GM11168 (cell line): ENCODE measurements at regions not wholly inside any gene's neighbourhood (a gene's known extent, or its start where the extent isn't known, plus 50 kb on each side); places are given as distances from the start of the nearest gene placed in this dataset.

Experiments used
- in situ Hi-C: fragments of 300-500 bp; cut with MboI; formaldehyde crosslinking; loops from one replicate; pipeline ENCODE4 v1.12.0; 2022; ENCODE audit warnings: low sequenced_read_pairs; ENCODE audit not compliant: unreplicated experiment

DNA sequence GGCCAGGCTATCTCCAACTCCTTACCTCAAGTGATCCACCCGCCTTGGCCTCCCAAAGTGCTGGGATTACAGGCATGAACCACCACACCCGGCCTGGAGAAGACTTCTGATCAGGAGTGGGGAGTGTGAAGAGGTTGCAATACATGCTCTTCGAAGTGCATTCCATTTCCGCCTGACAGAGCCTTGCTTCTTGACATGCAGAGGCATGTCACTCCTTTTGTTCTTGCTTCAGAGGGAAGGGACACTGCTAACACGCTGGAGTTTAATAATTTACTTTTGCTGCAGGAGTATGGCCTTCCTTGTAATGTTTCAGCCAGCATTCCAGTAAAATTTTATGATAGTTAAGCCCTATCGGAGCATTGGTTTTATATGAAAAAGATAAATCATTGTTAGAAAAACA lies 74.9 kb downstream of the SLC25A47 start:
- in situ Hi-C loops: no loop called here

DNA sequence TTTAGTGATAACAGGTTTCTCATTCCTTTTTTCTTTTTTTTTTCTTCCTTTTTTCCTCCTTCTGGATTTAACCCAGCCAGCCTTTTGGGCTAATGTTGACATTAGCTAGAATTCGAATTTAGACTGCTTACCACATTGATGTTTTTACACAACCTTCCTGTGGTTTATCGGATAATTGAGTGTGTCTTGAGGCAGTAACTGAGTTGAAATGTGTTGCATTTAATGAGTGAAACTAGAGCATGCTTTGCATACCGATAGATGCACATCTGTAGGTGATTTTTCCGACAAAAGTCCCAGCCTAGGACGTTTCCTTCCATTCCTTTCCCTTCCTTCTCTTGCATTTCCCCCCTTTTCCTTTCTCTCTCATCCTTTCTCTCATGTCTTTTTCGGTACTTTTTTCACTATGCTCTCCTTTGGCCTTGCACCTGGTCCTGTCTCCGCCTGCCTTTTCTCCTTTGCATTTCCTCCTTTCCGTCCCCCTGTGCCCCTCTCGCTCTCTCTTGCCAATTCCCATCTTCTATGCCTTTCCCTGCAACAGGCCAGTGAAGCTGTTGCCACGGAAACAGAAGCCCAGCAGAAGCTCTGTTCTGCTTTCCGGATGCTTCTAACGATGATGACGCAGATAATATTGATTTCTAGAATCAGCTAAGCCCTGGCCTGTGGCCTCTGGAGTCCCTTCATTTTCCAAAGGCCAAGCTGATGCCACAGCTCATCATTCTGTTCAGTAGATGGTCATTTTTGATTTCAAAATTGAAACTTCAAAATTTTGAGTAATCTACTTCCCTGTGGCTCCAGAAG lies 76.1 kb downstream of the SLC25A47 start:
- in situ Hi-C loops: no loop called here

DNA sequence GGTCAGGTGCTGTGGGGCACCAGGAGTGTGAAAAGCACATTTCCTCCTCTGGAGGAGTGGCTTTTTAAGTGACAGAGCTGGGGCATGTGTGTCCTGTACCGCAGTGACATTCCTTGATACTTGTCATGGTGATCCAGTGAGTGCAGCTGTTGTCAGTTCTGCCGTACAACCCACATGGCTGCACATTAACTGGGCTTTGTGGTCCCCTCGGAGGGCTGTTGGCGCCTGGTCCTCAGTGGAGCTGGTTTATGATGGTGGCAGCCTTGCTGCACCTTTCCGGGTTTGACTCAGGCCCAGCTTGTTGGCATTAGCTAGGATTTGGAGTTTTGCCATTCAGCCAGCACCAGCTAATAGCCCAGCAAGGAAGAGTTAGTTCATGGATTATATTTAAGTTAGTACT lies 77.0 kb downstream of the SLC25A47 start:
- in situ Hi-C loops: loop anchor here (10.0 to 25.0 kb wide), 2 partner anchors 245 to 1237 kb away; no protein-coding TSS in a partner anchor

DNA sequence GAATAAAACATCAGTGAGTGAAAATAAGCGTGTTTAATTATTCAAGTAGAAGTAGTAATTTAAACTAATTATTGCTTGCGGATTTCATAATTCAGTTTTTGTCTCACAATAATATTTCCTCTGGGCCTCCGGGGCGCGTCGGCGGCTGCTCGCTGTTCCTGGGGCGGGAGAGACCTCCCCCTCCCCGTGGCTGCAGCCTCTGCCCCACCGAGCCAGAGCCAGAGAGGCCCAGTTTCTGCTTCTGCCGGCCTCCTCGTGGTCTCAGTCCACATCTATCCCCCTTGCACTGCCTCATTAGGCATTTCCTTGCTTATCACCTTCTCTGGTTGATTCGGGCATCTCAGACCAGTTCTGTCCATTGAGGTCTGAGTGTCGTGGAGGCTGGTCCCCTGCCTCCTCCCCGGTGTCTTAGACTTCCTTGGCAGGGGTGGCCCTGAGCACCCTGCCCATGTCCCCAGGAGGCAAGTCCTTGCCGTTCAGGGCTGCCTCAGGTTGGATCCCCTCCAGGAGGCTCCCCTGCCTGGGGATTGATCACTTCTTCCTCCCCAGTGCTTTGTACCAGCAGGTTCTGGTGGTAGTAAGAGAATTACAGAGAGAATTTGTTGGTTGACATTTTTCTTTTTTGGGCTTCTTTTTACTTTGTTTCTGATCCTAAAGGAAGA lies 78.0 kb downstream of the SLC25A47 start:
- in situ Hi-C loops: loop anchor here (10.0 to 25.0 kb wide), 2 partner anchors 244 to 1236 kb away; no protein-coding TSS in a partner anchor

DNA sequence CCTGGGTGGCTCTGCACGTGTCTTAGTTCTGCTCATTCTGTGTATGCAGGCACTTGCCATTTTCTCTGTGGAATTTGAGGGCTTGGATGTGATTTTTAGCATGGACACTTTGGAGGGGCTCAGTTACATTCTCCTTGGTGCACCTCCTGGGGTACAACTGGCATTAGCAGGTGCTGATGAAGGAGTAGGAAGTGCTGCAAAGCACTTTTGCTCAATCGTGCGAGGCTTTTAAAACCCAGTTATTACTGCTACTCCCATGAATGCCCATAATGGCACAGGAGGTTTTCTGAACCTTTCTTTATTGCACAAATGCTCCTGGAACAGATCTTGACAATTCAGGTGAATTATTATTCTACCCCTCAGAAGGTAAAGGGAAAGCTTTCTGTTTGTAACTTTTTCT lies 78.7 kb downstream of the SLC25A47 start:
- in situ Hi-C loops: loop anchor here (10.0 to 25.0 kb wide), 2 partner anchors 243 to 1236 kb away; no protein-coding TSS in a partner anchor

DNA sequence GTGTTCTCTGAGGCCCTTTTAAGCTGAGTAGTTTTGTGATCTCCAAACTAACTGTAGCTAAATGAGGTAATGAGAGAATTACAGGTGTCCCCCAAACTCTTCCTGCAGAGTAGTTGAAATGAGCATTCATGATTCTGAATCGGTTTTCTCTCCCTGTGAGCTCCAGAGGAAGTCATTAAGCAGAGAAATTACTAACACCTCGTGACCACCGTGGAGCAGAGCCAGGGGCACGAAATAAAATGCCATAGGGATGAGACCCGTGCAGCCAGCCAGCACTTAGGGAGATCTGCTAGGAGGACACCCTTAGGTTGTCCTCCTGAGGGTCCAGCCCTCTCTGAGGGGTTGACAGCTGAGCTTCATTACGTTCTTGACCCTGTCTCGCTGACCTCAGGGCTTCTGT lies 79.5 kb downstream of the SLC25A47 start:
- in situ Hi-C loops: loop anchor here (10.0 to 25.0 kb wide), 2 partner anchors 242 to 1235 kb away; no protein-coding TSS in a partner anchor

DNA sequence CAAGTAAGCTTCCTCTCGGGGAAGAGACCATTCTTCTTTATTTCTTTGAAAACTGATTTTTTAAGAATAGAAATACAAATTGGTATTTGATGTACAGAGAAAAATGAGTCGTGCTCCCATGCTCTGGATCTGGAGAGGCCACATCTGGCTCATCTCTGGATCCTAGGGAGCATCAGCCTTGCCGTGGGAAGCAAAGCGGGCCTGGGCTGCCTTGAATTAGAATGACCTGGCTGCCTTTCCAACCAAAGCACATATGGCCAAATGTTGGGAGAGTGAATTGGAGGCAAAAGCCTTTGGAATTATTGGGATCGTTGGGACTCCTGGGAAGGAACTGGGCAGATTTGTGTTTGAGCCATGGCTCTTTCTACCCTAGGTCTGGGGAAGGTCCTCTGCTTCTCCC lies 80.0 kb downstream of the SLC25A47 start:
- in situ Hi-C loops: loop anchor here (10.0 to 25.0 kb wide), 2 partner anchors 242 to 1234 kb away; no protein-coding TSS in a partner anchor

DNA sequence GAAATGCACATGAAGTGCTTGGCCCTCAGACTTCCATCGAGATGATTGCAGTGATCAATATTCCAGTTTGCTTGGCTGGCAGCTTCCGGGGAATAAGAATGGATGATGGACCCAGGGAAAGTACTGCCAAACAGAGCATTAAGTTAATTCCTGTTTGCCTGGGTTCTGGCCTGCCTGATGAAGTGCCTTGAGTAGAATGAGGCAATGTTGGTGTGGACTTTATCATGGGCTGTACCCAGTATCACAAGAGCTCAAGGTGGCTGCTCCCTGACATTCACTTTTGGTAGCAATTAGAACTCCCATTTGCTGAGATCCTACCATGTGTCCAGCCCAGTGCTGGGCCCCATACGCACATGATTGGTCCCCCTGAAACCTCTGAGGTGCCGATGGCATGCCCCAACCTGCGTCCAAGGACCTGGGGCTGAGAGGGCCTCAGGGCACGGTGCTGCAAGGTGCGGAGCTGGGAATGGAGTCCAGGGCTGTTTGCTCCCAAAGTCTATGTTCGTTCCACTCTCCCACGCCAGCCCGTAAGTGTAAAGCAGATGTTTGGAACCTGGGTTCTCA lies 80.7 kb downstream of the SLC25A47 start:
- in situ Hi-C loops: loop anchor here (10.0 to 25.0 kb wide), 2 partner anchors 241 to 1233 kb away; no protein-coding TSS in a partner anchor

DNA sequence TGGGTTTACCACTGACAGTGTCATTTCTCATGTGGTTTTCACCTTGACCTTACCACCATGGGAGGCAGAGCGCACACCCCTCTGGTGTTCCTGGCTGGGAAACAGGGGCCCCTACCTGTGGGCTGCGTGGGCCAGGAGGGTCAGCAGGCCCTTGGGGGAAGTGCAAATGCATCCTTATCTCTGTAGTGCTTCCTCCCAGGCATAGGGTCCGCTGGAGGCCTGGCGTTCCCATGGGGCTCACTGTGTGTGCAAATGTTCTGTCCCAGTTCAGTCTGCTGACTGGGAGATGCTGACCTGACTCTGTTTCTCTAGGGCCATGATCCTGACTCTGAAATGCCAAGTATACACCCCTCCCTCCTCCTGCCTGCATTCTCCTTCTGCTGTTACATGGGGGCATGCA lies 81.3 kb downstream of the SLC25A47 start:
- in situ Hi-C loops: loop anchor here (10.0 to 25.0 kb wide), 2 partner anchors 240 to 1233 kb away; no protein-coding TSS in a partner anchor

DNA sequence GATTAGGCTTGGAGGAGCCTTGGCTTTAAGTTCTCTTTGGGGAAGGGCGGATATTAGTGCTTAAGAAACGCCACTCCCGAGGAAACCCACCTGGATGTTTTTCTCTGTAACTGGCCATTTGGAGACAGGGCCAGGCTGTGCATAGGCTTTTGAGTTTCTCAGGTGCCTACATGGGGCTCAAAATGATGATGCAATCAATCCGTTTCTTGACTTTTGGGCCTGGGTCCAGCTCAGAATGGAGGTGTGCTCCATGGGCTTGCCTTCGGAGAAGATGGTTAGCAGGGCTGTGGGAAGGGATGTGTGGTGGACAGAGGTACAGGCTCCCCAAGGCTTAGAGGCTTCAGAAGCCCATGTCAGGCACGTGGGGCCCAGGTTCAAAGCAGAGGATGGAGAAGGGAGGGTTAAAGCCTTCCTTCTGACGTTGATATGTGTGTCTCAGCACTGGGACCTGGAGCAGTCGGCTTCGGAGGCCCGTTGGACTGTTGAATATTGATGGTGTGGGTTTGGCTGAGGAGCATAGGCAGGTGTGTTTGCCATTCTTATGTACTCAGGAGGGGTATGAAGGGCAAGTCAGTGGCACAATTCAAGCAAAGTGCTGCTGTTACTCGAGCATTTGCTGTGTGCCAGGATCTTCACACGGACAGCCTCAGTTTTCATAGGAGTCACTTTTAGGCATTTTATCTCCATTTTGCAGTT lies 82.8 kb downstream of the SLC25A47 start:
- in situ Hi-C loops: loop anchor here (10.0 to 25.0 kb wide), 2 partner anchors 239 to 1231 kb away; no protein-coding TSS in a partner anchor

DNA sequence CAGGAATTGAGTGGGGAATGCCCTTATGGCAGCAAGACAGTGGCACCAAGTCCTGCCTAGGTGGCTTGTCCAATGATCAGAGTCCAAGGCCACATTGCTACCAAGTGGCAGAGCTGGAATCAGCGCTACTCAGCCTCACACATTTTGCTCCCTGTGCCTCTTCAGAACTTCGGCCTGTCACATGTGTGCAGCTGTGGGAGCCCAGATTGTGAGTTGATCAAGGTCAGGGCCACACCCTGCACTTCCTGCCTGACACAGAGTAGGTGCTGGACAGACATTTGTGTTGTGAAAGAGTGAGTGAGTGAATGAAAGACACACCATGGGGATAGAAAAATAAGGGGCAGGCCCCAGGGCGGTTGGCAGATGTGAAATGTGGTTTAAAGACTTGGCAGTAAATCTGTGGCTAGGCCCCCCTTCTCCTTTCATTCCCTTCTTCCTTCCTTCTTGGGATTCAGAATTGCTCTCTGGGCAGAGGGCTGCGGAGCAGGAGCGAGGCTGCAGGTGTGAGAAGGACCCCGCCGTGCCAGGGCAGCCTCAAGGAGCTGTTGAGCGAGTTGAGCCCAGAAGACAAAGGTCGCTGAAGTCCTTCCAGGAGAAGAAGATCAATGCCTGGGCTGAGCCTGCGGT lies 83.5 kb downstream of the SLC25A47 start:
- in situ Hi-C loops: loop anchor here (10.0 to 25.0 kb wide), 2 partner anchors 238 to 1231 kb away; no protein-coding TSS in a partner anchor

DNA sequence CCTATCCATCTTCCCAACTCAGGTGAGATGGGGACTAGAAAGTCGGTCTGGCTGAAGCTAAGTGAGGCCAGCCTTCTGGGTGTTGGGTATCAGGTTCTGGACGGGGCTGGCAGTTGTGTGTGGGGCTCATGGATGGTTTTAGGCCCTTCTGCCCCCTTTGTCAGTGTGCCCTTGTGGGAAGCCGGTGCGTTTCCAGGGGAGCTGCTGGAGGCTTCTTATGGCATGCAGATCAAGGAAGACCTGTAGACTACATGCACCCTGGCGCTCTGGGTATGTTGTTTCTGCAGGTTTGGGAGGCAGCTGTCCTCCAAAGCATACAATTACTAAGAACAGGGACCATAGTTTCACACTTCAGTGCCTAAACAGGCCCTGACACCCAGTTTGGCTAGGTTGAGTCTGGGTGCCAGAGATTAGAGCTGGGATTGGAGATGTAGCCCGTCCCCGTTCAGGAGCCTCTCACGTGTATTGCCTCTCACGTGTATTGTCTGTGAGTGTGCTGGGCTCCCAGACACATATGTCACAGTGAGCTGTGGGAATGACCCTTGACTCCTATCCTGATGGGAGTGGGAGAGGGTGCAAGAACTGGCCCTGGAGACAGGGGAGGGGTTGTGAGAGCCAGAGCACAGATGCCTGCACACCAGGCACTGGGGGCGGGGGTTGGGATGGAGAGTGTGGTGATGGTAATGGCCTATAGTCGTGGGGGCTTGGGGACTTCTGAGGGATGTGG lies 84.4 kb downstream of the SLC25A47 start:
- in situ Hi-C loops: loop anchor here (10.0 to 25.0 kb wide), 2 partner anchors 237 to 1230 kb away; no protein-coding TSS in a partner anchor

DNA sequence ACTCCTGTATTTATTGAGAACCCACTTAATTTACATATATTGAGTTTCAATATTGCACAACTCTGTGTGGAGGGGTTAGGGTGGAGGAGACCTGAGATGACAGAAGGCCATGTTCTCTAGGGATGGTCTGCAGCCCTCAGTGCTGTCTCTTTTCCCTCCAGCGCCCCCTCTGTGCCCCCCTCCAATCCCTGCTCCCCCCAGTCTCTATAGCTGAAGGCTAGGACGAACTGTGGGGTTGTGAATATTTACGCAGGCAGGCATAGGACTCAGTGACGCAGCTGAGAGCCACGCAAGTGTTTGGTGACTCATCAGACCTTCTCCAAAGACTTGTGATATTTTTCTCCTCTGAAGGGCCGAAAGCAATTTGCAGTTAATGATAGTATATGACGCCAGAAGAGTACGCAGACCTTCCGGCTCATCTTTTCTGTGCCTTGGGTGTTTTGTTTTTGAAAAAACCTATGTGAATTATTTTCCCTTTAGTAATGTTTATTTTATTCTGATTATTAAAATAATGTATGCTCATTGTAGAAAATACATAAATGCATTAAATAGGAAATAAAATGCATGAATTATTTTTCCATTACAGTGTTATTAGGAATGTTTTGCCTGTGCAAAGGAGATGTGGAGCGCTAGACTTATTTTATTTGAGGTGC lies 85.3 kb downstream of the SLC25A47 start:
- in situ Hi-C loops: loop anchor here (10.0 to 25.0 kb wide), 2 partner anchors 236 to 1229 kb away; no protein-coding TSS in a partner anchor

DNA sequence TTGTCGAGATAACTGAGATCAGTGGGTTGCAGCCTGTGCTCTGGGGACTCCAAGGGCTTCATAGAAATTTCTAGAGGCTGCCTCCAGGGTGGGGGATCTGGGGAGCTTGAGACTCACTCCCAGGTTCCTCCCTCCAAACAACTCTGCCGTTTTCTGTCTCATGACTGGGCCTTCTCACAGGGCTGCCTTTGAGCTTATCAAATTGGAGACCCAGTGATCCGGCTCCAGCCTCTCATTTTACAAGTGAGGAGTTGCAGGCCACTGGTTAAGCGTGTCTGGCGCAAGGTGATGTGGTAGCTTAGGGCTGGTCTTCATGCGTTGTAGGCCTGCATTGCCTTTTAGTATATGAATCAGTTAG lies 85.8 kb downstream of the SLC25A47 start:
- in situ Hi-C loops: loop anchor here (10.0 to 25.0 kb wide), 2 partner anchors 236 to 1228 kb away; no protein-coding TSS in a partner anchor

DNA sequence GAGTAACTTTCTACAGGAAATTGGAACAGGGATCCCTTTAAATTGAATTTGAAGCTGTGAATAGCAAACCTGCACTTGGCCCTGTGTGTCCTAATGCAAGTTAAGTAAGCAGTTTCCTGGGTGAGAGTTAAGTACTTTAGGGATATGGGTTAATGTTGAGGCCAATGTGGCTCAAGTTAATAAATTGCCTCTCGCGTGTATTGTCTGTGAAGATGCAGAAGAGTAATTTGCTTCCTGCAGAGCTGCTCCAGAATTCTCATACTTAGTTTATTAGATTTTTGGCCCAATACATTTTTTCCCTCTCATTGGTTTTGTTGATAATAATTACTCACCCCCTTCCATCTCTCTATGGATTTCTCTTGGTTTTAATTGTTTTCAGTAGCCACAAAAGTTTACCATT lies 86.5 kb downstream of the SLC25A47 start:
- in situ Hi-C loops: loop anchor here (10.0 to 25.0 kb wide), 2 partner anchors 235 to 1228 kb away; no protein-coding TSS in a partner anchor

DNA sequence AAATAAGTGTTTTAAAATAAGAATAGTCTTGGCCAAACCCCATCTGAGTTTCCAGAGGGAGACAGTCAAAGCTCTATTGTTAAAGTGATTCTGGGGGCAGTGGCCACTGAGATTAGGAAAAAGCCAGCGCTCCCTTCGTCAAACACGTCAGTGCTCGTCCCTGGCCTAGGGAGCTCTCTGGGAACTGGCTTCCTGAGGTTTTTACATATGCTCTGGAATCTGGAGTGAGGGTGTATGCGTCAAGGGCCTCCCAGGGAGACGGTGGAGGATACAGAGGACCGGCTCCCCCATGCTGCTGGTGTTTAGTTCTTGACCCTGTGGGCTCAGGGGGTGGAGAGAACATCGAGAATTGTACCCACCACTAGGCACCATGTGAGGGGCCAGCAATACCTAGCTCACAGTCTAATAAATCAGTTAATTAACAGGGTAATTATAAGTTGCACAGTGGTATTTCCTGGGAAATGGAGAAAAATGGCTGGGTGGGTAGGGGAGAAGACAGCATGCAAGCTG lies 87.0 kb downstream of the SLC25A47 start:
- in situ Hi-C loops: loop anchor here (25.0 kb wide), 1 partner anchor 1227 kb away; no protein-coding TSS in a partner anchor

DNA sequence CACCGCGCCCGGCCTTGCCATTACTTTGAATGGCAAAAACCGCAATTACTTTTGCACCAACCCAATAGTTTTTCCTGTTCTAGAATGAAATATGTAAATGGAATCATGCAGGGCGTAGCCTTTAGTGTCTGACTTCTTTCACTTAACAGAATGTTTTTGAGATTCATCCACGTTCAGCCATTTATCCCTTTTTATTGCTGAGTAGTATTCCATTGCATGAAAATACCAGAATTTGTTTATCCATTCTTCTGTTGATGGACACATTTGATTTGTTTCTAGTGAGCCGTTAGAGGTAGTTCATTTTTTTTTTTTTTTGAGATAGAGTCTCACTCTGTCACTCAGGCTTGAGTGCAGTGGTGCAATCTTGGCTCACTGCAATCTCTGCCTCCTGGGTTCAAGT lies 90.6 kb downstream of the SLC25A47 start:
- in situ Hi-C loops: loop anchor here (25.0 kb wide), 1 partner anchor 1224 kb away; no protein-coding TSS in a partner anchor

DNA sequence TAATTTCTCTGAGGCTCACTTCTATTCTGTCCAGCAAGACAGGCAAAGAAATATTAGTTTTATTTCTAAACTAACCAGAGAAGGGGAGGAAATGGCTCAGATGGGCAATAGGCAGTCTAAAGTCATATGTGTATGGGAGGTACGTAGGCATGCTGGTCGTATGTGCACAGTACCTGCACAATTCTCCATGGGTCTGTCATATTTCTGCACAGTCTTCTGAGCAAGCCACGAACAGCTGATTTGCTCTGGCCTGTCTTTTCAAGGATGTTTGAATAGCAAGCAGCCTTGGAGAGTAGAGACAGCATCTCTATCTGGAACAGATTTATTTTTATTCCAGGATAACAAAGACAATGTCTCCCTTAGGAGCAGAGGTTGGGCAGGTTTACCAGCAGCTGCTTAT lies 92.1 kb downstream of the SLC25A47 start:
- in situ Hi-C loops: loop anchor here (25.0 kb wide), 1 partner anchor 1222 kb away; no protein-coding TSS in a partner anchor
